Activated CD4-positive, alpha-beta T cell treated with anti-CD3 and anti-CD28 coated beads, Interleukin-2, amount 50 U/mL, for 48 hours (primary cell): ENCODE measurements at regions not wholly inside any gene's neighbourhood (a gene's known extent, or its start where the extent isn't known, plus 50 kb on each side); places are given as distances from the start of the nearest gene placed in this dataset.
"Not testable (repeated sequence)": the region's sequence is repeated elsewhere in the genome, so short reads cannot be mapped to it uniquely, and the experiment has no call there.

Experiments
- DNase-seq, 2 experiments: peaks; one replicate each; pipeline ENCODE4 v3.0.0-alpha.2; 2020

- DNase-seq, result no peak
Measured at GRCh38 chr12:30201301-30202160, 417.8 kb upstream of the TMTC1 start.

- no peak for DNase-seq
Measured at GRCh38 chr12:30200864-30201263, 417.1 kb upstream of the TMTC1 start.

GRCh38 chr12:30197392-30198057, 413.8 kb upstream of the TMTC1 start:
- no peak for DNase-seq

GRCh38 chr12:30191696-30192455, 408.1 kb upstream of the TMTC1 start:
- DNase-seq, result no peak

GRCh38 chr12:30188602-30189326, 405.0 kb upstream of the TMTC1 start:
- DNase-seq, result no peak

- no peak for DNase-seq
Measured at GRCh38 chr12:30187426-30187825, 403.7 kb upstream of the TMTC1 start.

- no peak for DNase-seq
Measured at GRCh38 chr12:30181334-30181733, 397.6 kb upstream of the TMTC1 start.

GRCh38 chr12:30180602-30181001, 396.9 kb upstream of the TMTC1 start:
- no peak for DNase-seq

- no peak for DNase-seq
Measured at GRCh38 chr12:30178916-30179315, 395.2 kb upstream of the TMTC1 start.

GRCh38 chr12:30169839-30170591, 386.3 kb upstream of the TMTC1 start:
- no peak for DNase-seq

GRCh38 chr12:30166006-30166795, 382.5 kb upstream of the TMTC1 start:
- DNase-seq, result no peak

- DNase-seq, result no peak
Measured at GRCh38 chr12:30164382-30165318, 380.9 kb upstream of the TMTC1 start.

- not testable (repeated sequence) for DNase-seq
Measured at GRCh38 chr12:30156833-30157232, 373.1 kb upstream of the TMTC1 start.

GRCh38 chr12:30155001-30155730, 371.4 kb upstream of the TMTC1 start:
- DNase-seq, result no peak

- DNase-seq, result no peak
Measured at GRCh38 chr12:30153981-30154380, 370.2 kb upstream of the TMTC1 start.

GRCh38 chr12:30152705-30153104, 369.0 kb upstream of the TMTC1 start:
- no peak for DNase-seq

GRCh38 chr12:30151831-30152230, 368.1 kb upstream of the TMTC1 start:
- no peak for DNase-seq

- DNase-seq, result no peak
Measured at GRCh38 chr12:30146561-30146960, 362.8 kb upstream of the TMTC1 start.

- no peak for DNase-seq
Measured at GRCh38 chr12:30145684-30146032, 361.9 kb upstream of the TMTC1 start.
